SK-N-SH (cell line): ENCODE measurements at regions not wholly inside any gene's neighbourhood (a gene's known extent, or its start where the extent isn't known, plus 50 kb on each side); places are given as distances from the start of the nearest gene placed in this dataset.

Source experiments
- EZH2phosphoT487 ChIP-seq: fragments of 200-600 bp; sonication (generic); IDR thresholded peaks from 2 replicates; pipeline ENCODE4 v1.6.1; 2017; ENCODE audit warnings: low read depth, mixed run types, mild to moderate bottlenecking, antibody characterized with exemption, moderate library complexity, borderline replicate concordance
- JUND ChIP-seq: IDR thresholded peaks from 2 replicates; pipeline ENCODE4 v1.4.0; 2012
- MEF2A ChIP-seq: IDR thresholded peaks from 2 replicates; pipeline ENCODE4 v1.4.0; 2012; ENCODE audit warnings: low read depth, borderline replicate concordance
- MXI1 ChIP-seq: IDR thresholded peaks from 2 replicates; pipeline ENCODE4 v1.6.1; 2012; ENCODE audit warnings: mild to moderate bottlenecking, low read depth, low read length, improper control_type of control experiment
- POLR2AphosphoS5 ChIP-seq: IDR thresholded peaks from 2 replicates; pipeline ENCODE4 v1.6.1; 2012; ENCODE audit warnings: low read depth, low read length
- RAD21 ChIP-seq: IDR thresholded peaks from 2 replicates; pipeline ENCODE4 v1.6.1; 2012; ENCODE audit warnings: mild to moderate bottlenecking, low read length
- SMC3 ChIP-seq: IDR thresholded peaks from 2 replicates; pipeline ENCODE4 v1.6.1; 2012; ENCODE audit warnings: low read depth, low read length, improper control_type of control experiment
- YY1 ChIP-seq: IDR thresholded peaks from 2 replicates; pipeline ENCODE4 v1.4.0; 2012; ENCODE audit warnings: low read depth, mild to moderate bottlenecking
- TF ChIP-seq, protein P1 (sequence below): fragments of 200-600 bp; sonication (generic); IDR thresholded peaks from 2 replicates; pipeline ENCODE4 v1.6.1; 2017; ENCODE audit warnings: antibody characterized with exemption, mild to moderate bottlenecking, moderate library complexity
- TF ChIP-seq, protein P2 (sequence below): IDR thresholded peaks from 2 replicates; pipeline ENCODE4 v1.6.1; 2012; ENCODE audit warnings: mild to moderate bottlenecking, low read depth, low read length, moderate library complexity
- TF ChIP-seq, protein P3 (sequence below): IDR thresholded peaks from 2 replicates; pipeline ENCODE4 v1.4.0; 2012; ENCODE audit warnings: low read depth
- TF ChIP-seq, protein P4 (sequence below): IDR thresholded peaks from 2 replicates; pipeline ENCODE4 v1.4.0; 2012; ENCODE audit warnings: low read depth, borderline replicate concordance
- TF ChIP-seq, protein P5 (sequence below): fragments of 150-350 bp; IDR thresholded peaks from 2 replicates; pipeline ENCODE4 v1.6.1; 2017; ENCODE audit warnings: antibody characterized with exemption, low read length, low read depth, borderline replicate concordance

DNA sequence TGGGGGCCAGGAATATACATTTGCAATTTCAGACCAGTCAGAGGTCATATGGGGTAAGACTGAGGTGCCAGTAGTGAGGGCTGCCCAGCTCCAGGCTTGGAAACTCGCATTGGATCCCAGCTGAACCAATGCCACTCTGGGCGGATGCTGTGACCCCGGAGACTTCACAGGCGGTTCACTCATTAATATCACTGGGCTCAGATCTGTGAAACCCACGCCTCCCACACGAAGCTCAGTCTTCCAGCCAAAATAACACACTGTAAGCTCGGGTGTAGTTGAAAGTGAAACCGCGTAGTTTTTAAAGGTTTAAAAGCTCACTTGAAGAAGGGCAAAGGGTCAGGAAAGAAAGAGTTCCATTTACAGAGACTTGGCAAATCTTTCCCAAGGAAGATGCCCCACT is 254.8 kb downstream of the FOXL1 start:
- TF ChIP-seq MXI1 (no peak), POLR2AphosphoS5 (no peak), EZH2phosphoT487 (no peak), MEF2A (no peak), JUND (no peak), RAD21 (no peak), SMC3 (no peak), YY1 (no peak)
- TF ChIP-seq, protein P1, sequence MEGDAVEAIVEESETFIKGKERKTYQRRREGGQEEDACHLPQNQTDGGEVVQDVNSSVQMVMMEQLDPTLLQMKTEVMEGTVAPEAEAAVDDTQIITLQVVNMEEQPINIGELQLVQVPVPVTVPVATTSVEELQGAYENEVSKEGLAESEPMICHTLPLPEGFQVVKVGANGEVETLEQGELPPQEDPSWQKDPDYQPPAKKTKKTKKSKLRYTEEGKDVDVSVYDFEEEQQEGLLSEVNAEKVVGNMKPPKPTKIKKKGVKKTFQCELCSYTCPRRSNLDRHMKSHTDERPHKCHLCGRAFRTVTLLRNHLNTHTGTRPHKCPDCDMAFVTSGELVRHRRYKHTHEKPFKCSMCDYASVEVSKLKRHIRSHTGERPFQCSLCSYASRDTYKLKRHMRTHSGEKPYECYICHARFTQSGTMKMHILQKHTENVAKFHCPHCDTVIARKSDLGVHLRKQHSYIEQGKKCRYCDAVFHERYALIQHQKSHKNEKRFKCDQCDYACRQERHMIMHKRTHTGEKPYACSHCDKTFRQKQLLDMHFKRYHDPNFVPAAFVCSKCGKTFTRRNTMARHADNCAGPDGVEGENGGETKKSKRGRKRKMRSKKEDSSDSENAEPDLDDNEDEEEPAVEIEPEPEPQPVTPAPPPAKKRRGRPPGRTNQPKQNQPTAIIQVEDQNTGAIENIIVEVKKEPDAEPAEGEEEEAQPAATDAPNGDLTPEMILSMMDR: no peak
- TF ChIP-seq, protein P2, sequence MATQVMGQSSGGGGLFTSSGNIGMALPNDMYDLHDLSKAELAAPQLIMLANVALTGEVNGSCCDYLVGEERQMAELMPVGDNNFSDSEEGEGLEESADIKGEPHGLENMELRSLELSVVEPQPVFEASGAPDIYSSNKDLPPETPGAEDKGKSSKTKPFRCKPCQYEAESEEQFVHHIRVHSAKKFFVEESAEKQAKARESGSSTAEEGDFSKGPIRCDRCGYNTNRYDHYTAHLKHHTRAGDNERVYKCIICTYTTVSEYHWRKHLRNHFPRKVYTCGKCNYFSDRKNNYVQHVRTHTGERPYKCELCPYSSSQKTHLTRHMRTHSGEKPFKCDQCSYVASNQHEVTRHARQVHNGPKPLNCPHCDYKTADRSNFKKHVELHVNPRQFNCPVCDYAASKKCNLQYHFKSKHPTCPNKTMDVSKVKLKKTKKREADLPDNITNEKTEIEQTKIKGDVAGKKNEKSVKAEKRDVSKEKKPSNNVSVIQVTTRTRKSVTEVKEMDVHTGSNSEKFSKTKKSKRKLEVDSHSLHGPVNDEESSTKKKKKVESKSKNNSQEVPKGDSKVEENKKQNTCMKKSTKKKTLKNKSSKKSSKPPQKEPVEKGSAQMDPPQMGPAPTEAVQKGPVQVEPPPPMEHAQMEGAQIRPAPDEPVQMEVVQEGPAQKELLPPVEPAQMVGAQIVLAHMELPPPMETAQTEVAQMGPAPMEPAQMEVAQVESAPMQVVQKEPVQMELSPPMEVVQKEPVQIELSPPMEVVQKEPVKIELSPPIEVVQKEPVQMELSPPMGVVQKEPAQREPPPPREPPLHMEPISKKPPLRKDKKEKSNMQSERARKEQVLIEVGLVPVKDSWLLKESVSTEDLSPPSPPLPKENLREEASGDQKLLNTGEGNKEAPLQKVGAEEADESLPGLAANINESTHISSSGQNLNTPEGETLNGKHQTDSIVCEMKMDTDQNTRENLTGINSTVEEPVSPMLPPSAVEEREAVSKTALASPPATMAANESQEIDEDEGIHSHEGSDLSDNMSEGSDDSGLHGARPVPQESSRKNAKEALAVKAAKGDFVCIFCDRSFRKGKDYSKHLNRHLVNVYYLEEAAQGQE: no peak
- TF ChIP-seq, protein P3, sequence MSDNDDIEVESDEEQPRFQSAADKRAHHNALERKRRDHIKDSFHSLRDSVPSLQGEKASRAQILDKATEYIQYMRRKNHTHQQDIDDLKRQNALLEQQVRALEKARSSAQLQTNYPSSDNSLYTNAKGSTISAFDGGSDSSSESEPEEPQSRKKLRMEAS: no peak
- TF ChIP-seq, protein P4, sequence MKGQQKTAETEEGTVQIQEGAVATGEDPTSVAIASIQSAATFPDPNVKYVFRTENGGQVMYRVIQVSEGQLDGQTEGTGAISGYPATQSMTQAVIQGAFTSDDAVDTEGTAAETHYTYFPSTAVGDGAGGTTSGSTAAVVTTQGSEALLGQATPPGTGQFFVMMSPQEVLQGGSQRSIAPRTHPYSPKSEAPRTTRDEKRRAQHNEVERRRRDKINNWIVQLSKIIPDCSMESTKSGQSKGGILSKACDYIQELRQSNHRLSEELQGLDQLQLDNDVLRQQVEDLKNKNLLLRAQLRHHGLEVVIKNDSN: no peak
- TF ChIP-seq, protein P5, sequence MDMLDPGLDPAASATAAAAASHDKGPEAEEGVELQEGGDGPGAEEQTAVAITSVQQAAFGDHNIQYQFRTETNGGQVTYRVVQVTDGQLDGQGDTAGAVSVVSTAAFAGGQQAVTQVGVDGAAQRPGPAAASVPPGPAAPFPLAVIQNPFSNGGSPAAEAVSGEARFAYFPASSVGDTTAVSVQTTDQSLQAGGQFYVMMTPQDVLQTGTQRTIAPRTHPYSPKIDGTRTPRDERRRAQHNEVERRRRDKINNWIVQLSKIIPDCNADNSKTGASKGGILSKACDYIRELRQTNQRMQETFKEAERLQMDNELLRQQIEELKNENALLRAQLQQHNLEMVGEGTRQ: no peak
